Umbilical cord (tissue), 1 donor: ENCODE measurements at regions not wholly inside any gene's neighbourhood (a gene's known extent, or its start where the extent isn't known, plus 50 kb on each side); places are given as distances from the start of the nearest gene placed in this dataset.
"Not testable (repeated sequence)": the region's sequence is repeated elsewhere in the genome, so short reads cannot be mapped to it uniquely, and the experiment has no call there.

Experiments used
- DNase-seq: peaks from one replicate; pipeline ENCODE4 v3.0.0-alpha.2; 2015; ENCODE audit warnings: low spot score

DNA sequence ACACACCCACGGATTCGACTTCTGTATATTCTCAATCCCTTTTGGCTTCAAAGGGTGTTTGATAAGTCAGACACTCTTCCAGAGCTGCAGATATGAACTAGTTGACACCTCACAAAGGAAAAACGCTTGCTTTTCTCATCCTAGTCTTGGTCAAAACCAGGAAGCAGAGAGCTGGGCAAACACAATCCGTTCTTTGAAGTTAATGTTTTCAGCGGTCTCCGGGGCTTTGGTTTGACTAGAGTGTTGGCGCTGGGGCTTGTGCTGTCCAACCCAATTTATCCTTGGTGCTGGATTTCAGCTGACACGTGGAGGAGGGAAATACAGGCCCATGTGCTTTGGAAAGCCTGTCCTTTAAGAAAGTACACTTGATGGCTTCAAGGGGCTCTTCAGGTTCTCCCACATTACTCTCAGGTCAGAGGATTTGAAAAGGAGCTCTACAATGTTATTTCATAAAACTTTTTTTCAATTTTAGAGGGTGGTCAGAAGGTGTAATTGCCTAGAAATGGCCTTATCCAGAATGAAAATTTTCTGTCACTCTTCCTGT is 985.8 kb downstream of the VRK1 start:
- no peak for DNase-seq

GRCh38 chr14:97785495-97785894 is 988.3 kb downstream of the VRK1 start:
- DNase-seq = no peak

DNA sequence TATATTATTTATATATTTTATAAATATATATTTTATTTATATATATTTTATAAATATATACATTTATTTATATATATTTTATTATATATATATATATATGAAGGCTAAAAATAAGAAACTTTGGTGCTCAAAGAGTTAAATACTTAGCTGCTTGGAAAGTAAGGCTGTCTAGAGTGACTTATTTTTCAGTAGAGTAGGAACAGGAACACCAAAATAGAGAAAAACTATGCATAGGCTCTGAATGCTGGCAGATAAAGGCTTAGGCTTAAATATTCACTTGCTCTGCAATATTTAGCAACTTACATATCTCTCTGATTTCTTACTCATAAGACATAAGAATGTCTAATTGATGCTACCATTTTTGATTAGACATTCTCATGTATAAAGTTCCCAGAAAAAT is 991.2 kb downstream of the VRK1 start:
- no peak for DNase-seq

- DNase-seq = no peak
Measured at GRCh38 chr14:97788846-97789526, 991.8 kb downstream of the VRK1 start.

DNA sequence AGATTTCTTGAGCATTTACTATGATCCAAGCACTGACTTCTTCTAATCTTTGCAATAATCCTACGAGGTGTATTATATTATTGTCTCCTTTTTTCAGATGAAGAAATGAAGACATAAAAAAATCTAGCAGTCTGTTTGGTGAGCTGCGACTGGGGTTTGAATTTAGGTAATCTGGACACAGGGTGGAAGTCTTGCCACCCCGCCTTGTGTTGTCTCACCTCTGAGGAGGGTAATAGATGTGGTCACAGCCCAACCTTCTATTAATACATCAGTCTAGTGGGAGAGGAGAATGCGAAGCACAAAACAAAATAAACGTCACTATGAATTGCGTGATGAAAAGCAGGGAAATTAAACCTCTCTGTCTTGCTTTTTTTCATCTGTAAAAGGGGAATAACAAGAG is 993.9 kb downstream of the VRK1 start:
- DNase-seq = no peak

DNA sequence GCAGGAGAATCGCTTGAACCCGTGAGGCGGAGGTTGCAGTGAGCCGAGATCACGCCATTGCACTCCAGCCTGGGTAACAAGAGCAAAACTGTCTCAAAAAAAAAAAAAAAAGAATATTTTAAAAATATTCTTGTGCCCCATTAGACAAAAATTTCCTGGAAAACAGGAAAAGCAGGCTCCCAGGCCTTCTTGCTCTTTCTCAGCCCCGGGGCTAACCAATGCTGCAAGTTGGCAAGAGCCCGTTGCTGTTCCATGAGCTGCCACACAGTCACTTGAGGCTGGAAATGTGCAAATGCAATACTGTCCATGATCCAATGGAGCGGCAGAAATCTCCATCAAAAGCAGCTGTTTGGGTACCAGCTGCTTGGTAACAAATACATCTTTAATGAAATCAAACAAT is 994.7 kb downstream of the VRK1 start:
- DNase-seq = no peak

- DNase-seq = no peak
Measured at GRCh38 chr14:97796511-97796910, 999.3 kb downstream of the VRK1 start.

DNA sequence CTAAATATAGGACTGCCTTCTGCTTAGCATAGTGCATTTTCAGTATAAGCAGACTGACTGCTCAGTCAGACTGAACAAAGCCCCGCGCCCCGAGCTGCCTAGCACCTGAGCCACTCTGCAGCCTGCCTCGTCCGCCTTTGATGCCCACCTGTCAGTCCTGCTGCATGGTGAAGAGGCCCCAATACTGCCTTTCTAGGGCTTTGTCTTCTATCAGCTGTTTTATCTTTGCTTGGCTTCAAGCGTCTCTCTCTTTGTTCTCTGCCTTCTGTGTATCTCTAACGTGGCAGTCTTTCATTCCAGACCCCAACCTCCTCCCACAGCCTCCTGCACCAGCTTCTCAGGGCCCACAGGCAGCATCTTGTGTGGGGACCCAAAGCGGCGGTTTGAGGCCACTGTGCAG is 1001.0 kb downstream of the VRK1 start:
- no peak for DNase-seq

DNA sequence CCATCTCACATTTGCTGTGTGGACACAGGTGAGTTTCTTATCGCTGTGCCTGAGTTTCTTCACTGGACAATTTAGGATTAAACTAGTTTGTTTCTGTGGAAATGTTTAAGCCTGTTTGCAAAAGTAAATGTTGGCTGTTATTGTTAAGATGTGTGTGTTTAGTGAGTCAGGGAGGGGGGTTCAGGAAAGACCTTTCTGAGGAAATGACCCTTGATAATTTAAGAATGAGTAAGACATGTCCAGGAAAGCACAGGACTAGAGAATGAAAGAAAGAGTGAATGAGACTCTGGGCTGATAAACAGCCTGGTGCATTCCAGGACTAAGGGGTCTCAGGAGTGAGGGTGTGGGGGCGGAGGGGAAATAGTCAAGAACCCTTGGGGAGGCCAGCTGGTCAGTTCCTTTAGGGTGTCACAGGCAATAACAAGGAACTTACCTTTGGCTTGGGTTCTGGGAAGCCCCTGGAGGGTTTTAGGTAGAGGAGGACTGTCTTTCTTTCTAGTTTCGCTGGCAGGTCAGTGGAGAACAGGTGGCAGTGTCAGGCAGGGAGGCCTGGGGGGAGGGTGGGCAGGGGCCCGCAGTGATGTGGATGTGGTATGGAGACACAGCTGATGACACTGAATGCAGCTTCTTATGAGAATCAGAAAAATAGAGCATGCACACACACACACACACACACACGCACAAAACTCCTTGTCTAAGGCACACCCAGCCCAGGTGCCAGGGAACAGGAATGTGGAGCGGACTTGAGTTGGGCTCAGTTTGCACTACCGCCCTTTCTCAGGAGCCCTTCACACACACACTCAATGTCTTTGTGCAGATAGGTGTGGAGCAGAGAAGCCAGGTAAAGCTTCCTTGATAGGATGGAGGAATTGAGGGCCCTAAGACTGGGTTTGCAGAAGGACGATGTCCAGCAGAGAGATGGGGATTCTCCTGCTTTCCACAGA is 1005.5 kb downstream of the VRK1 start:
- DNase-seq = no peak

- DNase-seq = no peak
Measured at GRCh38 chr14:97804056-97804455, 1006.9 kb downstream of the VRK1 start.

GRCh38 chr14:97806891-97807290 is 1009.7 kb downstream of the VRK1 start:
- DNase-seq = no peak

DNA sequence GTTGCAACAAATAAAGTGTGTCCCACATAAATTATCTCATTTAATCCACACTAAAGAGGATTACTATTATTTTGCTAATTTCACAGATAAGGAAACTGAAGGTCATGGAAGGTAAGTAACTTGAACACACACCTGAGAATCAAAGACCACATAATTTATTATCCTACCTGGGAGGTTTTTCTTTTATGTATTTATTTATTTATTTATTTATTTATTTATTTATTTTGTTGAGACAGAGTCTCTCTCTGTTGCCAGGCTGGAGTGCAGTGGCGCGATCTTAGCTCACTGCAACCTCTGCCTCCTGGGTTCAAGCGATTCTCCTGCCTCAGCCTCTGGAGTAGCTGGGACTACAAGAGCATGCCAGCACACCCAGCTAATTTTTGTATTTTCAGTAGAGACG is 1011.4 kb downstream of the VRK1 start:
- not testable (repeated sequence) for DNase-seq

GRCh38 chr14:97813556-97813955 is 1016.4 kb downstream of the VRK1 start:
- DNase-seq = no peak

DNA sequence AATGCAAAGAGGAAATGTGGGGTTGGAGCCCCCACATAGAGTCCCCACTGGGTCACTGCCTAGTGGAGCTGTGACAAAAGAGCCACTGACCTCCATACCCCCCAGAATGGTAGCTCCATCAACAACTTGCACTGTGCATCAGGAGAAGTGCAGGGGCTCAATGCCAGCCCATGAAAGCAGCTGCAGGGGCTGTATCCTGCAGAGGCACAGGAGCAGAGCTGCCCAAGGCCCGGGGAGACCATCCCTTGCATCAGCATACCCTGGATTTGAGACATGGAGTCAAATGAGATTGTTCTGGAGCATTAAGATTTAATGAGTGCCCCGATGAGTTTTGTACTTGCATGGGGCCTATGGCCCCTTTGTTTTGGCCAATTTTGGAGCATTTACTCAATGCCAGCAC is 1023.6 kb downstream of the VRK1 start:
- DNase-seq = no peak

DNA sequence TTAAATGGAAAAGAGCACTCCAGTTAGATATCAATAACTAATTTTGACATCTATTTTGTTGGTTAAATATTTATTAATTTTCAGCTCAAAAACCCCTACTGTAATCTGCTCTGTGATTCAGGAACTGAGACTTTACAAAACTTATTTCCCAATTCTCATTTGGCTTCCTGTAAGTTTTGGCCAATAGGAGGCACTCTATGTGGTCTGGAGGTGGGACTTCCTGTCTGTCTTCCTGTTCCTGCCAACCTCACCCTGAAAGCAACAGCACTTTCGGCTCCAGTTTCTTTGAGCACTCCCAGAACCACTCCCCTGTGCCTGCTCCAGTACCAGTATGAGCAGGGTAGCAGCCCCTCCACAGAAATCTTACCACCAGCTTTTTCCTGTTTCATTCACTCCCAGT is 1027.0 kb downstream of the VRK1 start:
- DNase-seq = no peak

GRCh38 chr14:97827746-97828145 is 1030.6 kb downstream of the VRK1 start:
- no peak for DNase-seq

DNA sequence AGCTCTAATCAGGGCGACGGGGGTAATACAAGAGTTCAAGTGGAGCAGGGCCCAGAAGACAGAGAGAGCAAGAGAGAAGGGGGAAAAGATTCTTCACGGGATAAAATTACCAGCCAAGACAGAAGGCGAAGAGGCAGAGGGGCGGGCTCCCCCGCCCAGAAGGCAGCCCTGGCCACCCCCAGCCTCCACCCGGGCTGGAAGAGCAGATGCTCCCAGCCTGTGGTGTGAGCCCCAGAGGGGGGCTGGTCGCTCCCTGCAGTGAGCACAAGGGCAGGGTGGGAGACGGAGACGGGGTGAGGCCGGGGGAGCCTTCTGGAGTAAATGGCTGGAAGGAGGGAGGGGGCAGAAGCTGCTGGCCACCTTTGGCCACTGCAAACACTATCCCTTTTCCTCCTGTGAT is 1035.6 kb downstream of the VRK1 start:
- no peak for DNase-seq

- DNase-seq = no peak
Measured at GRCh38 chr14:97838986-97839385, 1041.8 kb downstream of the VRK1 start.

DNA sequence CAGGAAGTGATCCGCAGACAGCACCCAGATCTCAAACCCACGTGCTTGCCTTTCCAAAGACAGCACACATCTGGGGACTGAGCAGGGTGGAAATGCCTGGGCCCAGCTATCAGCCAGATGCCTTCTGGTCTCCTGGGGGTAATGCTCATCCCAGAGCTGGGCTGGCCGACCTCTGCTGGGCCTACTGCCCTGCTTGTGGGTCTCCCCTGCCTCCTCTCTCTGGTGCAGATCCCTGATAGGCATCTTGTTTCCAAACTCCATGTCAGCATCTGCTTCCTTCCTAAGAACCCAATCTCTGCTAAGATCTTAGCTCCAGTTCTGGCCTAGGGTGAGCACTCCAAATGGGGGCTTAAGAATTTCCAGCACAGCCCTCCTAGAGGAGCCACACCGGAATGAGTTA is 1043.0 kb downstream of the VRK1 start:
- DNase-seq = no peak

DNA sequence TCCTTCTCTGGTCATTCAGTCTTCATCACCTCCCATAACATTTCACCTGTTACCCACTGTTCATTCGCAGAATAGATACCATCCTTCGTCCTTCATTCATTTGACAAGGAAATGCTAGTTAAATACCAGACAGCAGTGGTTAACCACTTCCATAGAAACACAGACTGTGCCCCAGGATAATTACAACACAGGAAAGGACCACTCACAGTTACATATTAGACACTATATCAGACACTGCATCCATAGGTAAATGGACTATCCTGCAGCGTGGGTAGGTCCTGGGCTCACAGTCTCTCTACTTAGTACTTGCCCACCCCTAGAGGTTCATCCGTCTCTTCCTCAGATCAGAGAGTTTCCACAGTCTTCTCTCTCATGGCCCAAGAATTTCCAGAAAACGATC is 1044.6 kb downstream of the VRK1 start:
- DNase-seq = no peak

DNA sequence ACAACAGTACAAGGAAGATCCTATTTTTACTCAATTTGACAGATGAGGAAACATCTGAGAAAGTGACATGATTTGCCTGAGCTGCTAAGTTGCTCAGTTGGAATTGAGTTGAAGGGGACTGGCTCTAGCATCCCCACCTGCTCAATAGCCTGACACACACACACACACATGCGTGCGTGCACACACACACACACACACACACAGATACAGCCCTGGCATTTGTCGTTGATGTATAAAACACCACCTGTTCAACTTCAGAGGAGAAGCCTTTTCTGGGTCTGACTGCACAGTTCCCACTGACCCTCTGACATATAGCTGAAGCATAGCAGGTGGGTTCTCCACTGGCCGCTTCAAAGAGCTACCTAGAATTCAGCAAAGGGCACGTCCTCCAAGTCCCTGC is 1045.9 kb downstream of the VRK1 start:
- no peak for DNase-seq

GRCh38 chr14:97844042-97844441 is 1046.9 kb downstream of the VRK1 start:
- DNase-seq = no peak

- no peak for DNase-seq
Measured at GRCh38 chr14:97846156-97846555, 1049.0 kb downstream of the VRK1 start.
